GM12873 (cell line): ENCODE measurements at regions not wholly inside any gene's neighbourhood (a gene's known extent, or its start where the extent isn't known, plus 50 kb on each side); places are given as distances from the start of the nearest gene placed in this dataset.

Source experiments
- TF ChIP-seq, protein P1 (sequence below): IDR thresholded peaks from 2 replicates; pipeline ENCODE4 v1.5.1; 2012; ENCODE audit warnings: low read depth, mild to moderate bottlenecking, moderate library complexity, low read length, control low read depth; ENCODE audit not compliant: insufficient read depth; ENCODE audit errors: missing control alignments

DNA sequence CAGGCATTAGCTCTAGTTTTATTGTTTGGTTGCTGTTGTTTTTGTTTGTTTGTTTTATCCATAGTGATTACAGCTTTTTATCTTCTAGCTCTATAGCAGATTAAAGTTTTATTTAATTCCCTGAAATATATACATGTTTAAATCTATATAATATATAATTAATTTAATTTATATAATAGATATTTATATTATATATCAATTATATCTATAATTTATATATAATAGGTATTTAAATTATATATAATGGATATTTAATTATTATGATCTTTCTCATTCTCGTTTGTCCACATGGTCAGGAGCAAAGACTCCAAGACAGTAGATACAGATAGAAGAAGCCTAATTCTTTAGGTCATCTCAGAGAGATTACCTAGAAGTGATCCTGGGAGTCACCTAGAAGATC, 238.8 kb upstream of the GPR149 start:
- TF ChIP-seq, protein P1, sequence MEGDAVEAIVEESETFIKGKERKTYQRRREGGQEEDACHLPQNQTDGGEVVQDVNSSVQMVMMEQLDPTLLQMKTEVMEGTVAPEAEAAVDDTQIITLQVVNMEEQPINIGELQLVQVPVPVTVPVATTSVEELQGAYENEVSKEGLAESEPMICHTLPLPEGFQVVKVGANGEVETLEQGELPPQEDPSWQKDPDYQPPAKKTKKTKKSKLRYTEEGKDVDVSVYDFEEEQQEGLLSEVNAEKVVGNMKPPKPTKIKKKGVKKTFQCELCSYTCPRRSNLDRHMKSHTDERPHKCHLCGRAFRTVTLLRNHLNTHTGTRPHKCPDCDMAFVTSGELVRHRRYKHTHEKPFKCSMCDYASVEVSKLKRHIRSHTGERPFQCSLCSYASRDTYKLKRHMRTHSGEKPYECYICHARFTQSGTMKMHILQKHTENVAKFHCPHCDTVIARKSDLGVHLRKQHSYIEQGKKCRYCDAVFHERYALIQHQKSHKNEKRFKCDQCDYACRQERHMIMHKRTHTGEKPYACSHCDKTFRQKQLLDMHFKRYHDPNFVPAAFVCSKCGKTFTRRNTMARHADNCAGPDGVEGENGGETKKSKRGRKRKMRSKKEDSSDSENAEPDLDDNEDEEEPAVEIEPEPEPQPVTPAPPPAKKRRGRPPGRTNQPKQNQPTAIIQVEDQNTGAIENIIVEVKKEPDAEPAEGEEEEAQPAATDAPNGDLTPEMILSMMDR = no peak

GRCh38 chr3:154668187-154668586, 238.2 kb upstream of the GPR149 start:
- TF ChIP-seq, protein P1 = no peak

DNA sequence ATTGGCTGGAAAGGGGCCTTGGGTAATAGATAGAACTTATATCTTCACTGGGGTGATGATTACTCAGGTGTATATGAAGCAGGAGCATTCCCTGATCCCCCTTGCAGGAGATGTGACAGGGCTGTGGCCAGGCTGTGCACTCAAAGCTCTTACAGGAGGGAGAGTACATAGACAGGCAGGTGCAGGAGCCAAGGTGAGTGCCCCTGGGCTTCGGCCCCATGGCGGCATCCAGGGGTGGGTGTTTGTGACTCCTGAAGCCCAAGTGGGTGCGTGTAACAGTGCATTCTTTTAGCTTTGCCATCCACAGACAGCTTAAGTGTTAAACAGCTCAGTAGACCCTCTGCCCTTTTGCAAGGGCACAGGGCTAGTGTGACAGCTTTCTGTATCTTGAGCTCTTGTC, 236.6 kb upstream of the GPR149 start:
- TF ChIP-seq, protein P1 = no peak

DNA sequence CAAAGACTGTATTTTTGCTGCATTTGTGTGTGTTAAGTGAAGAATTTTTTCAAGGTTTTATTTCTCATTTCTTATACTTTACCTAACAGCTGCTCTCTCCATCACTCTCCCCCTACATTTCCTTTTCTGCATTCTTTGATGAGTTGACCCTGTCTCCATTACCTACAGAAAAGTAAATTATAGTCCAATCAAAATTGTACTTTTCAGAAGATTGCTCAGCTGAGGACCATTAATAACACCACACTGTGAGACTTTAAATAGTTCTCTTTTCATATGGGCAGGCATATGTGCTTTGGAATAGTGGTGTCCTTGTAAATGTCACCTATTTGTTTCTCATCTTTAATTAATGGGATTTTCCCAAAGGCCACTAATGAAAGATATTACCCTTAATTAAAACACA, 234.7 kb upstream of the GPR149 start:
- TF ChIP-seq, protein P1 = no peak

DNA sequence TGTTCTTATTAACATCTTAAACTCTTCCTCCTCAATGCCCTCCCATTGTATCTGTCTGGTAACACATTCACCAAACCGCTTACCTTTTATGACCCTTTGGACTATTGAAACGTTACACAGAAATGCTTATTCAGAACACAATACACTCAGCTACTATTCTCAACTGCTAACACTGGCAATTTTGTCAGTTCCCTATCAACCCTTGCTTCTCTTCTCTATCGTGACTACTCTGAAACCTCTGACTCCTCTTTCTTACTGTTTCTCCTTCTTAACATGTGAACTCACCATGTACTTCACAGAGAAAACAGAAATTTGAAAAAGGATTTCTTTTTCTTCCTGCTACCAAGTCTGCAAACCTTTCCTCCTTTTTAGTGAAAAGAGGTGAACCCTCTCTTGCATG, 232.9 kb upstream of the GPR149 start:
- TF ChIP-seq, protein P1 = no peak

DNA sequence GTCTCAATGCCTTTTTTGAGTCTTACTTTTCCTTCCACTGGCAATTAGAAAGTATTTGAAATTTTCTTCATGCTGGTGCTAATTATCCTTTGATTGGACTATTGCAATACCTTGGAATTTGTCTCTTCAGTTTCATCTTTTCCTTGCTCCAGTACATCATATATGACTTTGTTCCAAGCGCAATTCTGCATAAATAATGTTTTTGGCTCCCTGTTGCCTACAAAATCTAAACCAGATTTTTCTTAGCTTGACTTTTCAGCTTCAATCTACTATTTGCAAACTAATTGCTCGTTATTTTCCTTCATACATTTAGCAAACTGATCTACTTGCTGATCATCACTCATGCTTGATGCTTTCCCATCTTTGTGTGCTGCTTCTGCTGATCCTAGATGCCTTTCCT, 230.8 kb upstream of the GPR149 start:
- TF ChIP-seq, protein P1 = no peak

DNA sequence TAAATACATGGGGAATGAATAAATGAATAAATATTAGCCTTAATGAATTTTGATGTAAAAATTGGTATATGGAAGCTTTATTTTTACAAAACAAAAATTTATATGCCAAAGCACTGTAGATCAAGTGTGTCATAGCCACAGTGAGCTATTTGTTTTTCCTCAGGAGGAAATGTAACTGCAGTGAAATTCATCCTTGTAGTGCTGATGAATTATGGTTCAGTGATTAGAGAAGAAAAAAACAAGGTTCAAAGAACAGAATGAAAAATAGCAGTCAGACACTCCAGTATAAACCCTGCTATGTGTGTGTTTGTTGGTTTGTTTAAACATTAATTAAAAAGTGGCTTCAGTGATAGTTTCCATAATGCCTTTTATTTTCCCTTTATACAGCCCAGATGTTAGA, 228.0 kb upstream of the GPR149 start:
- TF ChIP-seq, protein P1 = no peak
